ENCODE measurements at regions not wholly inside any gene's neighbourhood (a gene's known extent, or its start where the extent isn't known, plus 50 kb on each side); places are given as distances from the start of the nearest gene placed in this dataset.
A peak's percentile ranks its signal among the peaks of the same experiment; 100 is the strongest.

DNA sequence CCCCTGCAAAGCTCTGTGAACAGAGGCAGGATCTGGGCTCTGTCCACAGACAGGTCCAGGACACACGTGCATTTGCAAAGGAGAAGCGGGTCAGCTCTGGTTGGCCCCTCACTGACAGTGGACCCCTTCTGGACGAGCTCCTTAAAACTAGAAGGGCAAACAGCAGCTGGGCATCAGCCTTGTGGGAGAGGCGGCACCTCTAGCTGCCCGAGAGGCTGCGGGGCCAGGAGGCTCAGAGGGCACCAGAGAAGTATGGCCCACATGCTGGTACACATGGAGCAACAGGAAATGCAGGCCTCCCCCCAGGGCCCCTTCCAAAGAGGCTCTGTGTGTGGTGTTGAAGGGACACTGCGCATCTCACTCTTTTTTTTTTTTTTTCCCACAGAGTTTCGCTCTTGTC is 233.0 kb upstream of the TCERG1L start:
- TF ChIP-seq, protein P1, sequence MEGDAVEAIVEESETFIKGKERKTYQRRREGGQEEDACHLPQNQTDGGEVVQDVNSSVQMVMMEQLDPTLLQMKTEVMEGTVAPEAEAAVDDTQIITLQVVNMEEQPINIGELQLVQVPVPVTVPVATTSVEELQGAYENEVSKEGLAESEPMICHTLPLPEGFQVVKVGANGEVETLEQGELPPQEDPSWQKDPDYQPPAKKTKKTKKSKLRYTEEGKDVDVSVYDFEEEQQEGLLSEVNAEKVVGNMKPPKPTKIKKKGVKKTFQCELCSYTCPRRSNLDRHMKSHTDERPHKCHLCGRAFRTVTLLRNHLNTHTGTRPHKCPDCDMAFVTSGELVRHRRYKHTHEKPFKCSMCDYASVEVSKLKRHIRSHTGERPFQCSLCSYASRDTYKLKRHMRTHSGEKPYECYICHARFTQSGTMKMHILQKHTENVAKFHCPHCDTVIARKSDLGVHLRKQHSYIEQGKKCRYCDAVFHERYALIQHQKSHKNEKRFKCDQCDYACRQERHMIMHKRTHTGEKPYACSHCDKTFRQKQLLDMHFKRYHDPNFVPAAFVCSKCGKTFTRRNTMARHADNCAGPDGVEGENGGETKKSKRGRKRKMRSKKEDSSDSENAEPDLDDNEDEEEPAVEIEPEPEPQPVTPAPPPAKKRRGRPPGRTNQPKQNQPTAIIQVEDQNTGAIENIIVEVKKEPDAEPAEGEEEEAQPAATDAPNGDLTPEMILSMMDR (IDR thresholded peaks at IDR 0.05), result no peak
- H3K36me3 ChIP-seq (ENCODE audit: insufficient read depth in 1 of 2, low read depth in 1 of 2), result no peaks in the 10 kb centered on the region
- no peaks in the 10 kb centered on the region for H3K9me3 ChIP-seq
- 74 to 82% (median 82%) methylated on average over 7 to 8 of the region's 8 CpGs for WGBS, 3 donors
- H3K27ac ChIP-seq, result no peak overlapping the region
- peaks cover 0 to 6% (median 3%) of the 10 kb centered on the region in 3 donors for H3K27me3 ChIP-seq (ENCODE audit: insufficient read depth in 3 of 3, low read length in 2 of 3)
- ATAC-seq (no peak), DNase-seq (no peak)
- intact Hi-C loops (cut with DNase I), result no loop called here
- no peak overlapping the region for H3K4me3 ChIP-seq
- H3K4me1 ChIP-seq, result no peaks in the 10 kb centered on the region

DNA sequence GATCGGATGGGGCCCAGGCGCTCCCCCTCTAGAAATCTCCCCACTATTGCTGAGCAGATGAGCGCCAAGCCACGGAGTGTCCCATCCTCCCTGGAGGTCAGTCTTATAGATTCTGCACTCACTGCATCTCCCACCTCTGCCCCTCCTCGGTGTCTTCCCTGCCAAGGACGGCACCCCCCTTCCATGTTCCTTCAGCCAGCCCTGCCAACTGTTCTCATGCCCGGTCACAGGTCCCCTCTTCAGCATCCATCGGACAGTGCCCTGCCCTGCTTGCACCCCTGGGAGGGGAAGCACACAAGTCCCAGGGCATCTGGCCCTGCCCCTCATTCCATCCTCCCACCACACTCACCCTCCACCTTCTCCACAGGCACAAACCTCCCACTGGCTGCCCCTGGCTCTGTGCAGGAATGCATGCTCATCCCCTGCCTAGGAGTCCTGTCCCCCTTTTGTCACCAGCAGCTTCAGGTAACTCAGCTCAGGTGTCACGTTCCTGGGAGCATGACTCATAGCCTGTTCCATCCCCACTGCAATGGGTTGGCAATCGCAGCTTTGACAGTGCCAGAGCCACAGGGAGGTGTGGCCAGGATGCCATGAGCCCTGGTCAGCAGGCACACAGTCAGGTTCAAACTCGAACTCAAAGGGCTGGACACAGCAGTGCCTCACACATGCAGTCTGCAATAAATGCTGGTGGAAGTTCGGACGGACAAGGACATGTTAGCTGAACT is 234.7 kb upstream of the TCERG1L start:
- 62% methylated on average over 13 of the region's 13 CpGs for WGBS, 3 donors
- H3K4me1 ChIP-seq, result no peaks in the 10 kb centered on the region
- no peaks in the 10 kb centered on the region for H3K36me3 ChIP-seq (ENCODE audit: insufficient read depth in 1 of 2, low read depth in 1 of 2)
- ATAC-seq (peak in 2 of 4 donors; percentile 28 to 90), DNase-seq (no peak)
- H3K27ac ChIP-seq, result no peak overlapping the region
- H3K9me3 ChIP-seq, result no peaks in the 10 kb centered on the region
- intact Hi-C loops (cut with DNase I), result no loop called here
- TF ChIP-seq, protein P1 (IDR thresholded peaks at IDR 0.05), result no peak
- no peak overlapping the region for H3K4me3 ChIP-seq
- H3K27me3 ChIP-seq (ENCODE audit: insufficient read depth in 3 of 3, low read length in 2 of 3), result peaks cover 0 to 6% (median 3%) of the 10 kb centered on the region in 3 donors

DNA sequence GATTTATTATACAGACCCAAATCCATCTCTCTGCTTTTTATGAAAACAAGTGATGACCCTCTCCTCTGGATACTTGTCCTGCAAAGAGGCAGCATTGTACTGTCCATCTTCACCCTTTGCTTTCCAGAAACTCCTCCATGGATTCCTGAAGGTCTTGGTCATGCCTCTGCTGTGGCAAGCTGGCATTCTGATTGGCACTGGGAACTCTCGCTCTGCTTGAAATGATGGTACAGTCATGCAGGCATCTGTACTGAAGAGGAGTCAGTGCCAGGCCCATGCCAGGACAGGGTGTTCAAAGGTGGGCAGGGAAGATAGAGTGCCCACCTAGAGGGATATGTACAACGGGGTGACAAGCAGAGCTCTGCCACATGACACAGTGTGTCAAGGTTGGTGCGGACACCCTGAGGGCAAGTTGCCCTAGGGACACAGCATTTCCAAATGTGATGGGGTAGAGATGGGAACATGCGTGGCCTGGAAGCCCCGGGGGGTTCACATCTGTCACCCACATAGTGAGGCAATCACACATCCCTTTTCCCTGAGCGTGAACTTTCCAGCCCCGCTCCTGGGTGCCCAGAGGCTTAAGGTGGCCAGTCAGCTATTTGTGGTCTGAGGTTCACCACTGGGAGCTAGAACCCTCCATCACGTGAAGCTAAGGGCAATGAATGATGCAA is 235.7 kb upstream of the TCERG1L start:
- DNase-seq (no peak), ATAC-seq (peak in 1 of 4 donors; percentile 68)
- Histone ChIP-seq H3K9me3 (no peaks in the 10 kb centered on the region), H3K4me3 (no peak overlapping the region), H3K4me1 (no peaks in the 10 kb centered on the region), H3K27me3 (ENCODE audit: insufficient read depth in 3 of 3, low read length in 2 of 3) (peaks cover 0 to 6% (median 3%) of the 10 kb centered on the region in 3 donors), H3K27ac (no peak overlapping the region), H3K36me3 (ENCODE audit: insufficient read depth in 1 of 2, low read depth in 1 of 2) (no peaks in the 10 kb centered on the region)
- WGBS, 3 donors, result 80 to 88% (median 85%) methylated on average over 8 of the region's 8 CpGs
- TF ChIP-seq, protein P1 (IDR thresholded peaks at IDR 0.05), result no peak
- intact Hi-C loops (cut with DNase I), result no loop called here

DNA sequence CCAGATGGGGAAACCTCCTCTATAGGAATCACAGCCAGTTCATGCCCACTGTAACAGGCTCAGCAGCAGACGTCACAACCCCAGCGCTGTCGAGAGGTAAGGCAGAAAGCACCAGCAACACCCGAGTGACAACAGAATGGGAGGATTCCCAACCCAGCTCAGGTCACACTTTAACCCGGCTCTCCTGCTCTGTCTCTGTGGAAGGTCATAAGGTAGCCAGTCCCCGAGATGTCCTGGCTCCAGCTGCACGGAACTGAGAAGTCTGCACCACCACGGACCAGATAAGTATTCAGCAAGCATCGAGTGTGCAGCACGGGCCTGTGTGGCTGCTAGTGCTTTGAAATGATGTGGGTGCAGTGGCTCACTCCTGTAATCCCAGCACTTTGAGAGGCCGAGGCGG is 236.7 kb upstream of the TCERG1L start:
- peaks cover 0 to 6% (median 3%) of the 10 kb centered on the region in 3 donors for H3K27me3 ChIP-seq (ENCODE audit: insufficient read depth in 3 of 3, low read length in 2 of 3)
- intact Hi-C loops (cut with DNase I), result no loop called here
- H3K27ac ChIP-seq, result no peak overlapping the region
- H3K4me3 ChIP-seq, result no peak overlapping the region
- H3K9me3 ChIP-seq, result no peaks in the 10 kb centered on the region
- WGBS, 3 donors, result 69 to 75% (median 70%) methylated on average over 12 of the region's 12 CpGs
- no peaks in the 10 kb centered on the region for H3K4me1 ChIP-seq
- no peak for DNase-seq
- TF ChIP-seq, protein P1 (IDR thresholded peaks at IDR 0.05), result no peak
- no peak for ATAC-seq
- H3K36me3 ChIP-seq (ENCODE audit: insufficient read depth in 1 of 2, low read depth in 1 of 2), result no peaks in the 10 kb centered on the region
